HepG2 (cell line): ENCODE measurements at regions not wholly inside any gene's neighbourhood (a gene's known extent, or its start where the extent isn't known, plus 50 kb on each side); places are given as distances from the start of the nearest gene placed in this dataset.

ENCODE experiments used
- CEBPG ChIP-seq: IDR thresholded peaks from 2 replicates; pipeline ENCODE4 v1.6.1; 2016
- GABPB1 ChIP-seq: IDR thresholded peaks from 2 replicates; pipeline ENCODE4 v1.6.1; 2016; ENCODE audit warnings: mild to moderate bottlenecking, missing genetic modification reagents, moderate library complexity, missing compliant biosample characterization
- HMG20B ChIP-seq: conservative IDR thresholded peaks from 2 replicates; pipeline ENCODE4 v1.6.1; 2016; ENCODE audit warnings: missing genetic modification reagents, missing compliant biosample characterization
- KAT8 ChIP-seq: IDR thresholded peaks from 2 replicates; pipeline ENCODE4 v1.6.1; 2016; ENCODE audit warnings: missing genetic modification reagents, missing compliant biosample characterization
- KDM6A ChIP-seq: IDR thresholded peaks from 2 replicates; pipeline ENCODE4 v1.6.1; 2016; ENCODE audit warnings: low read depth
- MAFG ChIP-seq: sonication (generic); formaldehyde crosslinking; IDR thresholded peaks from 2 replicates; pipeline ENCODE4 v1.5.1; 2020; ENCODE audit warnings: mild to moderate bottlenecking, missing genetic modification reagents
- MAFK ChIP-seq, 2 experiments: IDR thresholded peaks in 1 of 2; conservative IDR thresholded peaks in 1 of 2; 2 replicates each; pipeline ENCODE4 v1.6.1; 2011; ENCODE audit warnings: improper control_type of control experiment in 2 of 2, low read length in 2 of 2
- MIER2 ChIP-seq: IDR thresholded peaks from 2 replicates; pipeline ENCODE4 v1.6.1; 2016; ENCODE audit warnings: missing biosample characterization, missing genetic modification reagents
- PPARG ChIP-seq: conservative IDR thresholded peaks from 2 replicates; pipeline ENCODE4 v1.6.1; 2016; ENCODE audit warnings: missing biosample characterization, missing genetic modification reagents
- RARA ChIP-seq: IDR thresholded peaks from 2 replicates; pipeline ENCODE4 v1.6.1; 2016; ENCODE audit warnings: missing genetic modification reagents, missing compliant biosample characterization
- RFXANK ChIP-seq: IDR thresholded peaks from 2 replicates; pipeline ENCODE4 v1.6.1; 2016
- SMARCE1 ChIP-seq: fragments of 450-650 bp; IDR thresholded peaks from 2 replicates; pipeline ENCODE4 v1.6.1; 2017; ENCODE audit warnings: borderline replicate concordance
- SOX13 ChIP-seq, 3 experiments: fragments of 450-650 bp in 1 of 3; sonication (generic) in 1 of 3; formaldehyde crosslinking in 1 of 3; IDR thresholded peaks in 2 of 3; conservative IDR thresholded peaks in 1 of 3; 2 replicates each; pipeline versions ENCODE4 v1.5.0 to v1.6.1; 2016 to 2020; ENCODE audit warnings: antibody characterized with exemption in 1 of 3, mild to moderate bottlenecking in 1 of 3, missing compliant biosample characterization in 1 of 3, missing genetic modification reagents in 1 of 3, moderate library complexity in 1 of 3
- SP5 ChIP-seq: IDR thresholded peaks from 2 replicates; pipeline ENCODE4 v1.6.1; 2016; ENCODE audit warnings: low read depth, borderline replicate concordance
- SPEN ChIP-seq: sonication (generic); formaldehyde crosslinking; IDR thresholded peaks from 2 replicates; pipeline ENCODE4 v1.5.1; 2020; ENCODE audit warnings: low read depth, mild to moderate bottlenecking, missing genetic modification reagents
- ZNF460 ChIP-seq: sonication (generic); formaldehyde crosslinking; IDR thresholded peaks from 2 replicates; pipeline ENCODE4 v1.5.1; 2020; ENCODE audit warnings: missing genetic modification reagents, mild to moderate bottlenecking, borderline replicate concordance
- ZNF607 ChIP-seq: sonication (generic); formaldehyde crosslinking; IDR thresholded peaks from 2 replicates; pipeline ENCODE4 v1.5.1; 2020; ENCODE audit warnings: missing genetic modification reagents, mild to moderate bottlenecking, borderline replicate concordance
- ZNF878 ChIP-seq: sonication (generic); formaldehyde crosslinking; IDR thresholded peaks from 2 replicates; pipeline ENCODE4 v1.8.1; 2023; ENCODE audit warnings: mild to moderate bottlenecking, missing genetic modification reagents, moderate library complexity
- TF ChIP-seq, protein P1 (sequence below): IDR thresholded peaks from 2 replicates; pipeline ENCODE4 v1.6.1; 2016; ENCODE audit warnings: missing compliant biosample characterization, missing genetic modification reagents, borderline replicate concordance
- TF ChIP-seq, protein P2 (sequence below): IDR thresholded peaks from 2 replicates; pipeline ENCODE4 v1.6.1; 2016; ENCODE audit warnings: low read depth
- TF ChIP-seq, protein P3 (sequence below): sonication (generic); formaldehyde crosslinking; IDR thresholded peaks from 2 replicates; pipeline ENCODE4 v1.5.0; 2020; ENCODE audit warnings: mild to moderate bottlenecking, missing genetic modification reagents
- TF ChIP-seq, protein P4 (sequence below): sonication (generic); formaldehyde crosslinking; IDR thresholded peaks from 2 replicates; pipeline ENCODE4 v1.4.0; 2020; ENCODE audit warnings: missing genetic modification reagents, borderline replicate concordance

DNA sequence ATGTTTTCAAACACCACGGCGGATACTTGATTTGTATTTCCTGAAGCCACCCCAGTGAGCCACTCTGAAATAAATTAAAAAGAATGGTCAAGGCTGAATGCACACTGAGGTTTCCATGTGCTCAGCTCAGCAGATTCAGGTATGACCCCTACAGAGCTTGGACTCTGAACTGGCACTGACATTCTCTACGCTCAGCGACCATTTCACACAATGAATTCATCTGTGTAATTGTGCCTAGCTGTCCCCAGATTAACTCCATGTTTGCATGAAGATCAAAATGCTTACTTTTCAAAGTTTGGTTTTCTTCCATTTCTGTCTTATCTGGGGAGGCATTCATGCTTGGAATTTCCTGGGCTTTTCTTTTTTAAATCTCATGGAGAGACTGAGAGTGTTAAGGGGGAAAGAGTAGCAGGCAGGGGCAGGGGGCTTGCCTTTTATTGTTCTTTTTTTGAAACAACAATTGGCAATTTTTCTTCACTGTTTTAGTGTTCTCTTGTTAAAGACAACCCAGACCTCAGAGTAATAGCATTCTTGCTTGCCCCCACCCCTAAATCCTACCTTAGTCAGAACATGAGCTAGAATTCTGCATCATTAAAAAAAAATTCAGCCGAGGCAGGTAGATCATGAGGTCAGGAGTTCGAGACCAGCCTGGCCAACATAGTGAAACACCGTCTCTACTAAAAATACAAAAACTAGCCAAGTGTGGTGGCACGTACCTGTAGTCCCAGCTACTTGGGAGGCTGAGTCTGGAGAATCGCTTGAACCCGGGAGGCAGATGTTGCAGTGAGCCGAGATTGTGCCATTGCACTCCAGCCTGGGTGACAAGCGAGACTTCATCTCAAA, 85.5 kb upstream of the HNF1B start (continued):
- TF ChIP-seq SMARCE1 = no peak
- TF ChIP-seq ZNF607 (CRISPR knock-in tag) = no peak
- no peak for TF ChIP-seq RFXANK (CRISPR knock-in tag)
- TF ChIP-seq PPARG (CRISPR knock-in tag) = peak; percentile 60; the same call in 1 of the 2 replicates
- 0 out of 2 replicates have a peak, but pooled peaks have one; percentile 11 for TF ChIP-seq ZNF460 (CRISPR knock-in tag)
- peak; percentile 71 for TF ChIP-seq KAT8
- TF ChIP-seq SPEN (CRISPR knock-in tag) = peak; percentile 45; the same call in 1 of the 2 replicates
- peak; percentile 72; the same call in 1 of the 2 replicates for TF ChIP-seq SOX13 (IDR thresholded peaks at IDR 0.05)
- peak in 1 of 2 experiments; percentile 94; a peak in 2 of 4 replicates for TF ChIP-seq SOX13 (CRISPR knock-in tag; conservative IDR thresholded peaks at IDR 0.05 in 1 of 2, IDR thresholded peaks at IDR 0.05 in 1 of 2)
- peak; percentile 84 to 92 for TF ChIP-seq MAFK (conservative IDR thresholded peaks at IDR 0.05 in 1 of 2, IDR thresholded peaks at IDR 0.05 in 1 of 2; ENCODE audit: low read length in 2 of 2)
- 0 out of 2 replicates have a peak, but pooled peaks have one; percentile 33 for TF ChIP-seq HMG20B
- TF ChIP-seq, protein P1, sequence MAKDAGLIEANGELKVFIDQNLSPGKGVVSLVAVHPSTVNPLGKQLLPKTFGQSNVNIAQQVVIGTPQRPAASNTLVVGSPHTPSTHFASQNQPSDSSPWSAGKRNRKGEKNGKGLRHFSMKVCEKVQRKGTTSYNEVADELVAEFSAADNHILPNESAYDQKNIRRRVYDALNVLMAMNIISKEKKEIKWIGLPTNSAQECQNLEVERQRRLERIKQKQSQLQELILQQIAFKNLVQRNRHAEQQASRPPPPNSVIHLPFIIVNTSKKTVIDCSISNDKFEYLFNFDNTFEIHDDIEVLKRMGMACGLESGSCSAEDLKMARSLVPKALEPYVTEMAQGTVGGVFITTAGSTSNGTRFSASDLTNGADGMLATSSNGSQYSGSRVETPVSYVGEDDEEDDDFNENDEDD (CRISPR knock-in tag) = peak; percentile 51; the same call in 1 of the 2 replicates
- peak; percentile 42; the same call in 1 of the 2 replicates for TF ChIP-seq CEBPG (CRISPR knock-in tag)
- TF ChIP-seq RARA (CRISPR knock-in tag) = peak; percentile 63
- TF ChIP-seq ZNF878 (CRISPR knock-in tag) = no peak
- TF ChIP-seq, protein P2, sequence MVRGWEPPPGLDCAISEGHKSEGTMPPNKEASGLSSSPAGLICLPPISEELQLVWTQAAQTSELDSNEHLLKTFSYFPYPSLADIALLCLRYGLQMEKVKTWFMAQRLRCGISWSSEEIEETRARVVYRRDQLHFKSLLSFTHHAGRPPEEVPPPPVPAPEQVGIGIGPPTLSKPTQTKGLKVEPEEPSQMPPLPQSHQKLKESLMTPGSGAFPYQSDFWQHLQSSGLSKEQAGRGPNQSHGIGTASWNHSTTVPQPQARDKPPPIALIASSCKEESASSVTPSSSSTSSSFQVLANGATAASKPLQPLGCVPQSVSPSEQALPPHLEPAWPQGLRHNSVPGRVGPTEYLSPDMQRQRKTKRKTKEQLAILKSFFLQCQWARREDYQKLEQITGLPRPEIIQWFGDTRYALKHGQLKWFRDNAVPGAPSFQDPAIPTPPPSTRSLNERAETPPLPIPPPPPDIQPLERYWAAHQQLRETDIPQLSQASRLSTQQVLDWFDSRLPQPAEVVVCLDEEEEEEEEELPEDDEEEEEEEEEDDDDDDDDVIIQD (CRISPR knock-in tag) = 0 out of 2 replicates have a peak, but pooled peaks have one; percentile 32
- TF ChIP-seq, protein P3, sequence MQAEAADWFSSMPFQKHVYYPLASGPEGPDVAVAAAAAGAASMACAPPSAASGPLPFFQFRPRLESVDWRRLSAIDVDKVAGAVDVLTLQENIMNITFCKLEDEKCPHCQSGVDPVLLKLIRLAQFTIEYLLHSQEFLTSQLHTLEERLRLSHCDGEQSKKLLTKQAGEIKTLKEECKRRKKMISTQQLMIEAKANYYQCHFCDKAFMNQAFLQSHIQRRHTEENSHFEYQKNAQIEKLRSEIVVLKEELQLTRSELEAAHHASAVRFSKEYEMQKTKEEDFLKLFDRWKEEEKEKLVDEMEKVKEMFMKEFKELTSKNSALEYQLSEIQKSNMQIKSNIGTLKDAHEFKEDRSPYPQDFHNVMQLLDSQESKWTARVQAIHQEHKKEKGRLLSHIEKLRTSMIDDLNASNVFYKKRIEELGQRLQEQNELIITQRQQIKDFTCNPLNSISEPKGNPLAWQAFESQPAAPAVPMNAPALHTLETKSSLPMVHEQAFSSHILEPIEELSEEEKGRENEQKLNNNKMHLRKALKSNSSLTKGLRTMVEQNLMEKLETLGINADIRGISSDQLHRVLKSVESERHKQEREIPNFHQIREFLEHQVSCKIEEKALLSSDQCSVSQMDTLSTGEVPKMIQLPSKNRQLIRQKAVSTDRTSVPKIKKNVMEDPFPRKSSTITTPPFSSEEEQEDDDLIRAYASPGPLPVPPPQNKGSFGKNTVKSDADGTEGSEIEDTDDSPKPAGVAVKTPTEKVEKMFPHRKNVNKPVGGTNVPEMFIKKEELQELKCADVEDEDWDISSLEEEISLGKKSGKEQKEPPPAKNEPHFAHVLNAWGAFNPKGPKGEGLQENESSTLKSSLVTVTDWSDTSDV (CRISPR knock-in tag) = no peak
- TF ChIP-seq MIER2 (CRISPR knock-in tag) = 0 out of 2 replicates have a peak, but pooled peaks have one; percentile 34
- no peak for TF ChIP-seq SP5 (CRISPR knock-in tag)
- TF ChIP-seq GABPB1 (CRISPR knock-in tag) = no peak
- TF ChIP-seq KDM6A (CRISPR knock-in tag) = peak; percentile 75; the same call in 1 of the 2 replicates
- TF ChIP-seq MAFG (CRISPR knock-in tag) = peak; percentile 54; the same call in 1 of the 2 replicates
- TF ChIP-seq, protein P4, sequence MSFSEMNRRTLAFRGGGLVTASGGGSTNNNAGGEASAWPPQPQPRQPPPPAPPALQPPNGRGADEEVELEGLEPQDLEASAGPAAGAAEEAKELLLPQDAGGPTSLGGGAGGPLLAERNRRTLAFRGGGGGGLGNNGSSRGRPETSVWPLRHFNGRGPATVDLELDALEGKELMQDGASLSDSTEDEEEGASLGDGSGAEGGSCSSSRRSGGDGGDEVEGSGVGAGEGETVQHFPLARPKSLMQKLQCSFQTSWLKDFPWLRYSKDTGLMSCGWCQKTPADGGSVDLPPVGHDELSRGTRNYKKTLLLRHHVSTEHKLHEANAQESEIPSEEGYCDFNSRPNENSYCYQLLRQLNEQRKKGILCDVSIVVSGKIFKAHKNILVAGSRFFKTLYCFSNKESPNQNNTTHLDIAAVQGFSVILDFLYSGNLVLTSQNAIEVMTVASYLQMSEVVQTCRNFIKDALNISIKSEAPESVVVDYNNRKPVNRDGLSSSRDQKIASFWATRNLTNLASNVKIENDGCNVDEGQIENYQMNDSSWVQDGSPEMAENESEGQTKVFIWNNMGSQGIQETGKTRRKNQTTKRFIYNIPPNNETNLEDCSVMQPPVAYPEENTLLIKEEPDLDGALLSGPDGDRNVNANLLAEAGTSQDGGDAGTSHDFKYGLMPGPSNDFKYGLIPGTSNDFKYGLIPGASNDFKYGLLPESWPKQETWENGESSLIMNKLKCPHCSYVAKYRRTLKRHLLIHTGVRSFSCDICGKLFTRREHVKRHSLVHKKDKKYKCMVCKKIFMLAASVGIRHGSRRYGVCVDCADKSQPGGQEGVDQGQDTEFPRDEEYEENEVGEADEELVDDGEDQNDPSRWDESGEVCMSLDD = no peak
